ENCODE measurements at regions not wholly inside any gene's neighbourhood (a gene's known extent, or its start where the extent isn't known, plus 50 kb on each side); places are given as distances from the start of the nearest gene placed in this dataset.

DNA sequence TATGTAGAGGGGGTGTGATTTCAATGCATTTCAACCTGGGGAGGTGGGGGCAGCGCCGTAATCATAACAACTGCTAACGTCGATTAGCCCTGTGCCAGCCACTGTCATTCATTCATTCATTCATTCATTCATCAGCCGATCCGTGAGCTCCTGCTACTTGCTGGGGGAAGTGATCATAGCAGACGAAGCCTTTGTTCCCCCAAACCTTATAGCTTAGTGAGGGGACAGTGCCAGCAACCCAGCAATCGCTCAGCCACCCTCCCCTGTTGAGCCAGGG lies 106.5 kb upstream of the GSE1 start:
- Histone ChIP-seq H3K9ac (ENCODE audit: insufficient read depth, low read depth, low read length) (no peak overlapping the region), H3K4me3 (replicated peaks in 1 of 3; ENCODE audit: insufficient read depth in 1 of 3, low read depth in 2 of 3, low read length in 3 of 3) (no peak overlapping the region), H3K79me2 (ENCODE audit: insufficient read depth, low read length) (no peaks in the 10 kb centered on the region), H3K9me3 (ENCODE audit: low read length) (no peaks in the 10 kb centered on the region), H3K27me3 (ENCODE audit: control insufficient read depth in 1 of 2, insufficient read depth in 2 of 2, low read length in 2 of 2) (no peaks in the 10 kb centered on the region; a peak in 1 of 5 replicates), H3K4me2 (ENCODE audit: low read depth, low read length) (no peak overlapping the region), H4K20me1 (ENCODE audit: insufficient read depth, low read length) (no peaks in the 10 kb centered on the region), H3K36me3 (replicated peaks in 1 of 2; ENCODE audit: control insufficient read depth in 1 of 2, insufficient read depth in 2 of 2, low read length in 2 of 2) (no peaks in the 10 kb centered on the region), H3K27ac (ENCODE audit: extremely low read length, insufficient read depth, low read length) (no peak overlapping the region), H2AFZ (ENCODE audit: low read length) (no peak overlapping the region), H3K4me1 (ENCODE audit: insufficient read depth, low read length) (peaks cover 25% of the 10 kb centered on the region)
- in situ Hi-C loops (cut with HindIII; ENCODE audit: extremely low pct_ligation_motif_present, low pct_unique_long_range_greater_than_20kb), result no loop called here
- DNase-seq (ENCODE audit: low spot score), result no peak
- BruUV-seq (replicated peaks), result no TSS peak
- CTCF ChIA-PET (ENCODE audit: low intra/inter-chr PET ratio, low total read pairs), result no interaction called here
- FAIRE-seq, result no peak
- TF ChIP-seq ZNF143 (CRISPR knock-in tag; IDR thresholded peaks at IDR 0.05) (no peak), ZNF3 (CRISPR knock-in tag; IDR thresholded peaks at IDR 0.05) (no peak), PHF20 (CRISPR knock-in tag; IDR thresholded peaks at IDR 0.05) (no peak), KLF6 (CRISPR knock-in tag; IDR thresholded peaks at IDR 0.05) (no peak), PLRG1 (conservative IDR thresholded peaks at IDR 0.05) (no peak), ZNF674 (CRISPR knock-in tag; IDR thresholded peaks at IDR 0.05; ENCODE audit: low read depth) (no peak), TRIM24 (CRISPR knock-in tag; IDR thresholded peaks at IDR 0.05) (no peak), ZNF224 (CRISPR knock-in tag; IDR thresholded peaks at IDR 0.05) (no peak), ZNF781 (CRISPR knock-in tag; IDR thresholded peaks at IDR 0.05; ENCODE audit: borderline replicate concordance, not compliant biosample characterization) (no peak), RELA (CRISPR knock-in tag; IDR thresholded peaks at IDR 0.05) (no peak), FOSL1 (CRISPR knock-in tag; IDR thresholded peaks at IDR 0.05; ENCODE audit: borderline replicate concordance) (no peak), ZNF589 (CRISPR knock-in tag; conservative IDR thresholded peaks at IDR 0.05) (no peak), FOXA3 (CRISPR knock-in tag; IDR thresholded peaks at IDR 0.05) (no peak), ZSCAN20 (CRISPR knock-in tag; IDR thresholded peaks at IDR 0.05; ENCODE audit: borderline replicate concordance) (no peak), KDM2A (CRISPR knock-in tag; IDR thresholded peaks at IDR 0.05; ENCODE audit: borderline replicate concordance, low read depth) (no peak), CBX2 (IDR thresholded peaks at IDR 0.05; ENCODE audit: low read depth, low read length) (no peak), CBX2 (CRISPR knock-in tag; IDR thresholded peaks at IDR 0.05; ENCODE audit: low read depth) (no peak), SMAD3 (CRISPR knock-in tag; IDR thresholded peaks at IDR 0.05) (no peak)
- TF ChIP-seq, protein P1, sequence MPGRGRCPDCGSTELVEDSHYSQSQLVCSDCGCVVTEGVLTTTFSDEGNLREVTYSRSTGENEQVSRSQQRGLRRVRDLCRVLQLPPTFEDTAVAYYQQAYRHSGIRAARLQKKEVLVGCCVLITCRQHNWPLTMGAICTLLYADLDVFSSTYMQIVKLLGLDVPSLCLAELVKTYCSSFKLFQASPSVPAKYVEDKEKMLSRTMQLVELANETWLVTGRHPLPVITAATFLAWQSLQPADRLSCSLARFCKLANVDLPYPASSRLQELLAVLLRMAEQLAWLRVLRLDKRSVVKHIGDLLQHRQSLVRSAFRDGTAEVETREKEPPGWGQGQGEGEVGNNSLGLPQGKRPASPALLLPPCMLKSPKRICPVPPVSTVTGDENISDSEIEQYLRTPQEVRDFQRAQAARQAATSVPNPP (CRISPR knock-in tag; IDR thresholded peaks at IDR 0.05), result no peak
- TF ChIP-seq, protein P2, sequence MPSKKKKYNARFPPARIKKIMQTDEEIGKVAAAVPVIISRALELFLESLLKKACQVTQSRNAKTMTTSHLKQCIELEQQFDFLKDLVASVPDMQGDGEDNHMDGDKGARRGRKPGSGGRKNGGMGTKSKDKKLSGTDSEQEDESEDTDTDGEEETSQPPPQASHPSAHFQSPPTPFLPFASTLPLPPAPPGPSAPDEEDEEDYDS (CRISPR knock-in tag; IDR thresholded peaks at IDR 0.05), result no peak
- 90% methylated on average over 8 of the region's 8 CpGs for WGBS (ENCODE audit: low lambda C conversion rate)
- POLR2A ChIA-PET, result no interaction called here
- intact Hi-C loops (cut with micrococcal nuclease; ENCODE audit: unreplicated experiment), result no loop called here
- no peak for ATAC-seq
